HL-60 (cell line): ENCODE measurements at regions not wholly inside any gene's neighbourhood (a gene's known extent, or its start where the extent isn't known, plus 50 kb on each side); places are given as distances from the start of the nearest gene placed in this dataset.

Experiments used
- DNase-seq, 2 experiments: peaks; one replicate each; pipeline ENCODE4 v3.0.0-alpha.2; 2010 to 2020; ENCODE audit warnings: low read depth in 1 of 2, low spot score in 1 of 2
- H3K27ac ChIP-seq: fragments of 250-450 bp; sonication (Bioruptor Pico); replicated peaks from 2 replicates; pipeline ENCODE4 v1.5.1; 2020; ENCODE audit warnings: mild to moderate bottlenecking, moderate library complexity
- H3K27me3 ChIP-seq: fragments of 250-450 bp; sonication (Bioruptor Pico); 2 replicates; pipeline ENCODE4 v1.5.1; 2021; ENCODE audit warnings: mild to moderate bottlenecking, moderate library complexity; ENCODE audit not compliant: insufficient read depth, poor library complexity, severe bottlenecking
- H3K4me3 ChIP-seq: replicated peaks from 2 replicates; pipeline ENCODE4 v1.5.1; 2011; ENCODE audit warnings: mild to moderate bottlenecking, control low read depth, low read length; ENCODE audit not compliant: insufficient read depth
- CTCF ChIP-seq: IDR thresholded peaks from one replicate; pipeline ENCODE4 v1.5.1; 2011; ENCODE audit warnings: low read length, control low read depth, inconsistent platforms; ENCODE audit not compliant: insufficient read depth
- GABPA ChIP-seq: IDR thresholded peaks from 2 replicates; pipeline ENCODE4 v1.6.1; 2012; ENCODE audit warnings: low read depth
- POLR2AphosphoS5 ChIP-seq: IDR thresholded peaks from 2 replicates; pipeline ENCODE4 v1.6.1; 2012; ENCODE audit warnings: low read depth
- SPI1 ChIP-seq: IDR thresholded peaks from 2 replicates; pipeline ENCODE4 v1.6.1; 2012; ENCODE audit warnings: low read depth, mild to moderate bottlenecking, borderline replicate concordance
- TF ChIP-seq, protein P1 (sequence below): IDR thresholded peaks from 2 replicates; pipeline ENCODE4 v1.6.1; 2012; ENCODE audit warnings: low read depth; ENCODE audit not compliant: insufficient replicate concordance

- Histone ChIP-seq H3K27ac (no peak overlapping the region), H3K4me3 (no peak overlapping the region), H3K27me3 (no peaks in the 10 kb centered on the region)
- TF ChIP-seq GABPA (no peak), POLR2AphosphoS5 (no peak), SPI1 (no peak), CTCF (no peak)
- TF ChIP-seq, protein P1, sequence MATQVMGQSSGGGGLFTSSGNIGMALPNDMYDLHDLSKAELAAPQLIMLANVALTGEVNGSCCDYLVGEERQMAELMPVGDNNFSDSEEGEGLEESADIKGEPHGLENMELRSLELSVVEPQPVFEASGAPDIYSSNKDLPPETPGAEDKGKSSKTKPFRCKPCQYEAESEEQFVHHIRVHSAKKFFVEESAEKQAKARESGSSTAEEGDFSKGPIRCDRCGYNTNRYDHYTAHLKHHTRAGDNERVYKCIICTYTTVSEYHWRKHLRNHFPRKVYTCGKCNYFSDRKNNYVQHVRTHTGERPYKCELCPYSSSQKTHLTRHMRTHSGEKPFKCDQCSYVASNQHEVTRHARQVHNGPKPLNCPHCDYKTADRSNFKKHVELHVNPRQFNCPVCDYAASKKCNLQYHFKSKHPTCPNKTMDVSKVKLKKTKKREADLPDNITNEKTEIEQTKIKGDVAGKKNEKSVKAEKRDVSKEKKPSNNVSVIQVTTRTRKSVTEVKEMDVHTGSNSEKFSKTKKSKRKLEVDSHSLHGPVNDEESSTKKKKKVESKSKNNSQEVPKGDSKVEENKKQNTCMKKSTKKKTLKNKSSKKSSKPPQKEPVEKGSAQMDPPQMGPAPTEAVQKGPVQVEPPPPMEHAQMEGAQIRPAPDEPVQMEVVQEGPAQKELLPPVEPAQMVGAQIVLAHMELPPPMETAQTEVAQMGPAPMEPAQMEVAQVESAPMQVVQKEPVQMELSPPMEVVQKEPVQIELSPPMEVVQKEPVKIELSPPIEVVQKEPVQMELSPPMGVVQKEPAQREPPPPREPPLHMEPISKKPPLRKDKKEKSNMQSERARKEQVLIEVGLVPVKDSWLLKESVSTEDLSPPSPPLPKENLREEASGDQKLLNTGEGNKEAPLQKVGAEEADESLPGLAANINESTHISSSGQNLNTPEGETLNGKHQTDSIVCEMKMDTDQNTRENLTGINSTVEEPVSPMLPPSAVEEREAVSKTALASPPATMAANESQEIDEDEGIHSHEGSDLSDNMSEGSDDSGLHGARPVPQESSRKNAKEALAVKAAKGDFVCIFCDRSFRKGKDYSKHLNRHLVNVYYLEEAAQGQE = no peak
- no peak for DNase-seq
Observed at GRCh38 chr4:108361446-108361820, 192.7 kb upstream of the LEF1 start.

DNA sequence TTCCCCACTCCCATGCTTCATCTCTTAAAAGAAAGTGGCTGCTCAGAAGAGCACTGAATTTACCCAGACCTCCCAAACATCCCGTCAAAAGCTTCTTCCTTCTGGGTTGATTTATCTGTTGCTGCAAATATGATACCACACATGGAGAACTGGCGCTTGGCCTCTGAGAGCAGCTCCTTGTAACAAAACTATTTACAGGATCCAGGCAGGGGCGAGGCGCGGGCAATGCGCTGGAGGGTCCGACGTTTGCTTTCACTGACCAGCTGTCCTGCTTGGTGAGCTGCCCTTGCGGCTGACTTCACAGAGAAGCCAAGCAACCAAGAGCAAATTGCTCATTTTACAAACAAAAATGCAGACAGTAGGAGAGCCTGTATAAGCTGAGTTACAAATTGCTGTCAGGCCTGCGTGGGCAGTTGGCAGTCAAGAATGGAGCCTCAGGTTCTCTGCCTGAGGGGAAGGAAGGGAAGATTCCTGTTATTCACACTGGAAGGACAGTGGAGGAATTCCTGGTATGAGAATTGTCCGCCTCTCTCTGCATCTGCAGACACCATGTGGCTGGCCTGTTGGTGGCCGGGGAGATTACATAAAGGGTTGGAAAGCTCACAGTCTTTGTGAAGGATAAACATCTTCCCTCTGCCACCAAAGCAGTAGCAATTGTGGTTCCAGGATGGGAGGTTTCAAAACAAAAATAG is 192.2 kb upstream of the LEF1 start:
- no peak overlapping the region for H3K4me3 ChIP-seq
- DNase-seq = no peak
- no peaks in the 10 kb centered on the region for H3K27me3 ChIP-seq
- no peak overlapping the region for H3K27ac ChIP-seq
- TF ChIP-seq CTCF = no peak
- TF ChIP-seq SPI1 = no peak
- no peak for TF ChIP-seq GABPA
- TF ChIP-seq, protein P1 = no peak
- TF ChIP-seq POLR2AphosphoS5 = no peak

DNA sequence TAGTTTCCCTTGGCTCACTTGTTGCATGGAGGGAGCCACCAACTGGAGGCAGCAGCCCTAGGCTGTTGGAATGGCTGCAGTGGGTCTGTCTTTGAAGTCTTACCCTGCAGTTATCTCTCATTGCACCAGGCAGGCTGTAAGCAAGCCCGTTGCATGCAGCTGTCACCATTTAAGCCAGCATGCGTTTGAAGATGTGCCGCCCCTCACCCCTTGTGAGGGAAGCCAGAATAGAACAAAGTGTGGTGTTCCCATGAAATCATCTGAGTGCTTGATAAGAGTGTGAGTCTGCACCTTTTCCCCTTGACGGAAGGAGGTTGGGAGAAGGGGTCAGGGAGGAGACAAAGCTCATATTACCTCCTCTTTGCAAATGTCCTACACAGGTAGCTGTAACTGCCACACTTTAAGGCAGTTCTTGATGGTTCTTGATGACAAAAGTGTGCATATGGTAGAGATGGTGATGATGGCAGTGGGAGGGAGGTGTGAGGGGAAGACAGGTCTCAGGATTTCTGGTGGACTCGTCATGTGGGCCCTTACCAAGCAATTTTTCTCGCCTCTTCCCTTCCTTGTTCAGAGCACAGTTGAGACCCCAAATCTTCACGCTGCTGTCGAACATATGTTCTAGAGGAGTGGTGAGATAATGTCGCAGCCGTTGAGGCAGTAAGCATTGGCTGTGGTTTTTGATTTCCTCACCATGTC is 191.4 kb upstream of the LEF1 start:
- Histone ChIP-seq H3K27me3 (no peaks in the 10 kb centered on the region), H3K4me3 (no peak overlapping the region), H3K27ac (no peak overlapping the region)
- TF ChIP-seq CTCF (no peak), SPI1 (no peak), POLR2AphosphoS5 (no peak), GABPA (no peak)
- TF ChIP-seq, protein P1 = no peak
- no peak for DNase-seq
